Stimulated activated CD4-positive, alpha-beta T cell treated with anti-CD3 and anti-CD28 coated beads, Interleukin-4, amount 100 ng/mL, for 48 hours (primary cell): ENCODE measurements at regions not wholly inside any gene's neighbourhood (a gene's known extent, or its start where the extent isn't known, plus 50 kb on each side); places are given as distances from the start of the nearest gene placed in this dataset.

Experiments
- DNase-seq, 2 donors: peaks; one replicate each; pipeline ENCODE4 v3.0.0-alpha.2; 2020; ENCODE audit warnings: low read depth in 2 of 2

- no peak for DNase-seq
Measured at GRCh38 chr10:124346831-124347230, 71.9 kb downstream of the OAT start.

DNA sequence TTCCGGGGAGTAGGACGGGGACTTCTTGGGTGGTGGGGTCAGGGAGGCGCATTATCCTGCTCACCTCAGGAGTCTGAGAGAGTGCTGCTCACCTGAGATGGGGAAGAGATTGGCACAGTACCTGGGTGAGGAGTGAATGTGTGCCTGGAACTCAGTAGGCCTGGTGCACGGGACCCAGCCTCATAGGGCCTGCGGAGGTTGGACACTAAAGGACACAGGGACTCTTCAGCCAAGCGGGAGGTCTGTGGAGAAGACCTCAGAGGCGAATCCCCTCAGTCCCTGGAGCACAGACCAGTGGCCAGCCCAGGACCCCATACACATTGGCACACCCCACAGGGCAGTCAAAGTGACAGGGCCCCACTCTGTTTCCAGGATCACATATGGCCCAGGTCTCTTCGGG is 73.2 kb downstream of the OAT start:
- DNase-seq, result no peak

GRCh38 chr10:124344931-124345330 is 73.8 kb downstream of the OAT start:
- DNase-seq, result no peak

DNA sequence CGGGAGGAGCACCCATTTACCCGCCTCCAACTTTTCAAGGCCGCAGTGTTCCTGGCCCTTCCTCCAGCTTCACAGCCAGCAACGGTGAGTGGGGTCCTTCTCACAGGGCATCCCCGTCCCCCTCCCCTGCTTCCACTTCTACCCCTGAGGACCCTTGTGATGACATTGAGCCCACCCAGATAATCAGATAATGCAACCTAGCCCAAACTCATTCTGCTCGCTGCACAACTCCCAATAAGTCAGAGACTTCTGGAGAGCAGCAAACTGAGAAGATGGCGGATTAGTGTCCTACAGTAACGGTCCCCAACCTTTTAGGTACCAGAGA is 74.5 kb downstream of the OAT start:
- no peak for DNase-seq

DNA sequence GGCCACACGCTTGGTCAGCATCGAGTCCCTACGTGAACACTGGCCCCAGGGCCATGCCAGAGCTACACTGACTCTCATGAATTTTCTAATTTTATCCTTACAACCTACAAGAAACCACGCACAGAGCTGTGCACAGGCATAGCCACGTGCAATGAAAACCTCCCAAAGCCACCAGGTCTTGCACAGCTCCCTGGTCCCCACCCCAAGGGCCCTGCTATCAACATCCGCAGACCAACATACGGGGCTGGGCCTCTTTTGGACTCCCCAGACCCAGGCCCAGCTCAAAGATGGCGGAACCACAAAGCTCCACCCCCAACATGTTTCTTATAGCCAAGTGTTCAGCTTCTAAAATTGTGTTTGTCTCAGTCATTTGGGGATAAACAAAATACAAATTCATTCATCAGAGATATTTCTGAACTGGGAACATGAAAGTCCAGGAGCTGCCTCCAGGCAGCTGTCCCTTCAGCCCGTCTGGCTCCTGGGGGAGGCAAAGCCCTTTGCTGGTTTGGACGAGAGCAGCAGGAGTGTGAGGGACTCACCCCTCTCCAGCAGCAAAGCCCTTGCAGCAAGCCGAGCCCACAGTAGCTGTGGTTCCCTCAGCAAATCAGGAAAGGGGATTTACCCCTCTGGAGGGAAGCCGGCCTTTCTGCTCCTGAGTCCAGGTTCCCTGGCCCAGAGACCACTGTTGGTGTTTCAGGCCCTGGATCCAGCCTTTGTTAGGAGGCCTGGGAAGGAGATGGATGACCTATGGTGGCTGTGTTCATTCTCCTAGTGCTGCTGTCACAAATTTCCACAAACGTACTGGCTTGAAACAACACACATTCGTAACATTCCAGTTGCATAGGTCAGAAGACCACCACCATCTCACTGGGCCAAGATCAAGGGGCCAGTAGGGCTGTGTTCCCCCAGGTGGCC is 75.1 kb downstream of the OAT start:
- DNase-seq, result no peak

GRCh38 chr10:124342821-124343170 is 75.9 kb downstream of the OAT start:
- no peak for DNase-seq

DNA sequence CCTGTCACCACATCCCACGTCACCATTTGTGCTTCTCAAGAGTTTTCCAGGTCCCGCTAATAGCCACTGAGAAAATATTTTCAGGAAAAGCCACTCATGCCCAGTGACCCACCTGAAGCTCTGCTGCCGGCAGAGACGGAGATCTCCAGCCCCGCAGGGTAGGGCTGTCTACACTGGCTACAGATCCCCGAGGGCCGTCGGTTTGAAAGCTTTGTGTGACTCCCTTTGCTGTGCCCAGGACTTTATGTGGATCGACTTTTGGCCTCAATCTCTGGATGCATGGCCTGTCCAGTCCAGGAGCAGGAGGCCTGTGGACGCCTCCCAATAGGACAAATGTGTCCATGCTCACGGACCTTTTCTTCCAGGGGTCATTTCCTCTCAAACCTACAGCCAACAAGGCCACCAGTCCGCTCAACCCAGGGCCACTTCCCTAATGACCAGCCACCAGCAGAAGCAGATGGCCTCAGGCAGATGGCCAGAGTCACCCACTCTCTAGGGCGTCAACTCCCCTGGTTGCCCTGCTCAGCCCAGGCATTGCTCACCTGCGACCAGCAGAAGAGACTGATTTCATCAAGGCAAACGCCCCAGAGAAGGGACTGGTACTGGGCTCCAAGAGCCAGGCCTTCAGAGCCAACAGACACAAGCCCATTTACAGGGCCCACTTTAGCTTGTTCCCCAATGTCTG is 76.4 kb downstream of the OAT start:
- no peak for DNase-seq

DNA sequence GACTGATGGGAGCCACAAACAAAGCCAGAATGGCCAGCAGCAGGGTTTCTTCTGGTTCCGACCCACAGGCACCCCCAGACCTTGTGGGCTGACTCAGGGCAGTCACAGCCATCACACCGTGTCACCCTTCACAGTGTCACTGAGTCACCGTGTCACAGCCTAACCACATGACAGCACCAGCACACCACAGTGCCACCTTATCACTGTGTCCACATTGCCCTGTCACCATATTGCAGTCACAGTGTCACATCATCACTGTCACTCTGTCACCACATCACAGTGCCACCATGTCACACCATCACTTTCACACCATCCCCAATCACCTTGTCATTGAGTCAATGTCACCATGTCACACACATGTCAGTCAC is 77.0 kb downstream of the OAT start:
- DNase-seq, result peak; percentile 16 to 31

GRCh38 chr10:124340033-124340760 is 78.5 kb downstream of the OAT start:
- no peak for DNase-seq

- no peak for DNase-seq
Measured at GRCh38 chr10:124339119-124340032, 79.3 kb downstream of the OAT start.

DNA sequence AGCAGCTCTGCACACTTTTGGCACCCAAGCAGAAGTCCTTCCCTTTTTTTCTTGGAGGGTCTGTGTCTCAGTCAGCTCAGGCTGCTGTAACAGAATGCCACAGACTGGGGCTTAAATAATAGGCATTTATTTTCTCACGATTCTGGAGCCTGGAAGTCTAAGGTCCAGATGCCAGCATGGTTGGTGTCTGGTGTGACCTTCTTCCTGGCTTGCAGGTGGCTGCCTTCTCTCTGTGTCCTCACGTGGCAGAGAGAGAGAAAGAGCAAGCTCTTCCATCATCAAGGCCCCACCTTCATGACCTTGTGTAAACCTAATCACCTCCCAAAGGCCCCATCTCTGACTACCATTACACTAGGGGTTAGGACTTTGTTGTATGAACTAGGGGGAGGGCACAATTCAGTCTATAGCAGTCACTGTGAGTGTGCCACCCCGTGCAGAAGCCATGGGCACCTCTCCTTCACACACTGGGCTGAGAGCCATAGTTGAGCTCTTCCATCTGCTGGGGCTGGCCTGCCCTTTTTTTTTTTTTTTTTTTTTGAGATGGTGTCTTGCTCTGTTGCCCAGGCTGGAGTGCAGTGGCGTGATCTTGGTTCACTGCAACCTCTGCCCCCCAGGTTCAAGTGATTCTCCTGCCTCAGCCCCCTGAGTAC is 80.3 kb downstream of the OAT start:
- no peak for DNase-seq

- no peak for DNase-seq
Measured at GRCh38 chr10:124336186-124336585, 82.5 kb downstream of the OAT start.

DNA sequence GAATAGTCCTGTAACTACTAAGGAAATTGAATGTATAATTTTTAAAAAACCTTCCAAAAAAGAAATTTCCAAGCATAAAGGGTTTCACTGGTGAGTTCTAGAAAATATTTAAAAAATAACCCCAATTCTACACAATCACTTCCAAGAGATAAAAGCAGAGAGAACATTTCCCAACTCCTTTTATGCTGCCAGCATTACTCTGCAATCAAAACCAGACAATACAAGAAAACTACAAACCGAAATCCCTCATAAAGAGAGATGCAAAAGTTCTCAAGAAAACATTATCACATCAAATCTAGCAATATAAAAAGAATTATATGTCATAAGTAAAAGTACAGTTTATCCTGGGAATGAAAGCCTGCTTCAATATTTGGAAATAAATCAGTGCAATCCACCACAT is 84.8 kb downstream of the OAT start:
- DNase-seq, result no peak

DNA sequence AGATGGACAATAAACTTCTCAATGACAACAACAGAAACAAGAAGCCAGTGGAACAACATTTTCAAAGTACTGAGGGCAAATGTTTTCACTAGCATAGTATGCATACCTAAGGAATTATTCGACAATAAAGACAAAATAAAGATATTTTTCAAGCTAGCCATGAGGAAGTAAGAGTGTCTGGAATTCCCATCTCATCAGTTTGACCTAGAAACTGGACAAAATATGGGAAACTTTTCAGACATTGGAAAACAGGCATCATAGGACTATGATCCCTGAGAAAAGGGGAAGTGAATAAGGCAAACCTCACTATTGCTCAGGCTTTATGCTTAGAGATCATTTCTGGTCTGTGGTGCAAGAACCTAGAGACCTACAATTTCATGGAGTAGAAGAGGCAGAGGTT is 86.3 kb downstream of the OAT start:
- DNase-seq, result no peak

- DNase-seq, result no peak
Measured at GRCh38 chr10:124329941-124330340, 88.8 kb downstream of the OAT start.

DNA sequence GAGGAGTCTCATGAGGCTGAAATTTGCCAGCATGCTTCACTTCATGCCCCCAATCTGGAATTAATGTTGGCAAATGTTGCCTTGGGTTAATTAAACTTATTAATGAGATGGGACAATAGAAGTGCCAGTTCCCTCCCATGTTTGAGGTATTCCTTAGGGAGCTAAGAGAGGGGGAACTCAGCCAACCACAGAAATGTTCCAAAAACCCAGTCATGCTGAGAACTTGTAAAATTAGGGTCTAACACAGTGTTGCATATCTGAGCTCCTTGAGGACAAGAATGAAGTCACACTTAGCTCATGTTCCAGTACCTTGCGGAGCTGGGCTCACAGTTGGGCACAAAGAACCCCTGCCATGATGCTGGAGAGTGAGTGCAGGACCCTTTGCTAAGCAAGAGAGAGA is 89.4 kb downstream of the OAT start:
- DNase-seq, result no peak

DNA sequence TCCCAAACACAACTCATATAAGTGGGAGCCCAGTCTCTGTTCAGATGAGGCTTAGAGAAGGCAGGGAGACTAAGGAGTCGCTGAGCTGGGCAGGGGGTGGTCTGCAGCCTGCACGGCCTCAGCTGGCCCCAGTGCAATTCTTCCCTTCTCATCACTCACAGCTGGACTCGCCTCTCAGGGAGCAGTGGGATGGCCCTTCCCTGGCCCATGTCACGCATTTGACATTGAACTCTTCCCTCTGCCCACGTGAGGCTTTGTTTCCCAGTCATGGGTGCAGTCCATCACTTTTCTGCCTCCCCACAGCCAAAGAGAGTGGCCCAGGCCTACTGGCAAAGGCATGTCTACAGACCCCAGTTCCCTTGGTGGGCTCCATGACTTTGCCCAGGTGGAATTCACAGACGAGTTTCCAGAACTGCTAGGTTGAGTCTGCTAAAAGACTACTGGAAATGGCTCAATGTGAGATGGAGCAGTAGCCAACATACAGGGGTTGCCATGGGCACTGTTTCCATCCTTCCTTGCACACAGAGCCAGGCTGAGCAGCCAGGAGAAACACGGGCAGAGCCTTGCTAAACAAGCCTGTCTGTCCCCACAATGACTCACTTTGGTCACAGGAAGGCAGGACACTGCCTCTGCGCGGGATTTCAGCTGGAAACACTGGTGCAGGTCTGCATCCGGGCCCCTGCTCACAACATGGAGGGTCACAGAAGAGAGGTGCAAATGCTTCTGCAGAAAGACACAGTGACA is 90.1 kb downstream of the OAT start:
- no peak for DNase-seq

DNA sequence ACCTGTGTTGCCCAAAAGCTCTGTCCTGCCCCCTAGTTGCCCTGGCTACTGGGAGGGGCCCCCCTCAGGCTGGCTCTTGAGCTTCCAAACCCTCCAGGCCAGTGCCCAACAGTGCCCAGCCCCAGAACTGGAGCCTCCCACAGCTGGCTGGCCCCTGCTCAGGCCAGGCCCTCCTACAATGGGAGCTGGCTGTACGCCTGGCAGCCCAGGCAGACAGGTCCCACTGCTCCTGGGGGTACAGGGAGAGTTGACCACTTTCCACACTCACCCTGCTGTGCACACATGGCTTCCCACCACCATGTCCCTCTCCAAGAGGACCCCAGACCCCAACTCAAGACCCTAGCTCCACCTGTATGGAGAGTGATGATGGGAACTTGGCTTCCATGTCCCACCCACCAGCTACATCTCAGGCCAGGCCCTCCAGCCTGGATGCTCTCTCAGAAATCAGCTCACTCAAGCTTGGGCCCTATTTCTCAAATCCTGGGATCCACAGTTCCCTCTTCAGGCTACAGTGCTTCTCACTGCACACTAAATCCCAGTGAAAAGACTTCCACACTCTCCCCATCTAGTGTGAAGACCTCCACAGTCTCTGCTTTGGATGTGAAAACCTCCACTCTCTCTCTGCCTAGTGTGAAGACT is 92.6 kb downstream of the OAT start:
- no peak for DNase-seq

DNA sequence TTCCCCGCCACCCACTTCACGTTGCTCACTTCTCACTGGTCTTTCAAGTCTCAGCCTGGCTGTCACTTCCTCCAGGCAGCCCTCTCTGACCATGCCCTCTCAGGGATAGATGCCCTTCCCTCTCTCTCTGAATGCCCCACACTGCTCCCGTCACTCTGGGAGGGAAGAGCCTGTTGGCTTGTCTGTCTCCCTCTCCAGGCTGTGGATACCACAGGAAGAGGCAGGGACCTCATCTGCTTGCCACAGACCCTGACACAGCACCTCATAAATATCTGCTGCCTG is 93.1 kb downstream of the OAT start:
- no peak for DNase-seq

GRCh38 chr10:124324856-124325632 is 93.7 kb downstream of the OAT start:
- no peak for DNase-seq
